Suprapubic skin (tissue), 3 donors: ENCODE measurements at regions not wholly inside any gene's neighbourhood (a gene's known extent, or its start where the extent isn't known, plus 50 kb on each side); places are given as distances from the start of the nearest gene placed in this dataset.

Experiments used
- POLR2A ChIP-seq, 2 donors: fragments of 450-650 bp; IDR thresholded peaks; one replicate each; pipeline ENCODE4 v1.6.1; 2017; ENCODE audit warnings: antibody characterized with exemption in 2 of 2, mild to moderate bottlenecking in 2 of 2, moderate library complexity in 2 of 2
- TF ChIP-seq, protein P1 (sequence below), 2 donors: fragments of 200-600 bp in 1 of 2; fragments of 450-650 bp in 1 of 2; sonication (generic) in 1 of 2; IDR thresholded peaks; one replicate each; pipeline ENCODE4 v1.5.1; 2016 to 2019; ENCODE audit warnings: antibody characterized with exemption in 2 of 2, mild to moderate bottlenecking in 1 of 2, moderate library complexity in 1 of 2

DNA sequence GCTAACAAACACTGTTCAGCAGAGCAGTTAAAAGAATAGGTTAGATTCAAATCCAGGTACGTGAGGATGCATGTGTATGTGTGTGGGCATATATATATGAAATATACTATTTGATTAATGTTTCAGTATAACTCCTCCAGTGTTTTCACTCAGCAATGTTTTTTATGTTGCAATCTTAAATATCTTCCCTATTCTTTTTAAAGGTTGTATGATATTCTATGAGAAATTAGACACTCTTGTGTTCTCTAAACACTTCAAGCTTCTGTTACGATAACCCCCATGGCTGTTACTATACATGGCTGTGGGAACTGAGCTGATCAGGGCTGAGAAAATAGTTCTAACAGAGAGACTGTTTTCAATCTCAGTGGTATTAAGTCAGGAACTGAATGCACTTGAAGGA is 421.0 kb downstream of the CBLN4 start:
- TF ChIP-seq, protein P1, sequence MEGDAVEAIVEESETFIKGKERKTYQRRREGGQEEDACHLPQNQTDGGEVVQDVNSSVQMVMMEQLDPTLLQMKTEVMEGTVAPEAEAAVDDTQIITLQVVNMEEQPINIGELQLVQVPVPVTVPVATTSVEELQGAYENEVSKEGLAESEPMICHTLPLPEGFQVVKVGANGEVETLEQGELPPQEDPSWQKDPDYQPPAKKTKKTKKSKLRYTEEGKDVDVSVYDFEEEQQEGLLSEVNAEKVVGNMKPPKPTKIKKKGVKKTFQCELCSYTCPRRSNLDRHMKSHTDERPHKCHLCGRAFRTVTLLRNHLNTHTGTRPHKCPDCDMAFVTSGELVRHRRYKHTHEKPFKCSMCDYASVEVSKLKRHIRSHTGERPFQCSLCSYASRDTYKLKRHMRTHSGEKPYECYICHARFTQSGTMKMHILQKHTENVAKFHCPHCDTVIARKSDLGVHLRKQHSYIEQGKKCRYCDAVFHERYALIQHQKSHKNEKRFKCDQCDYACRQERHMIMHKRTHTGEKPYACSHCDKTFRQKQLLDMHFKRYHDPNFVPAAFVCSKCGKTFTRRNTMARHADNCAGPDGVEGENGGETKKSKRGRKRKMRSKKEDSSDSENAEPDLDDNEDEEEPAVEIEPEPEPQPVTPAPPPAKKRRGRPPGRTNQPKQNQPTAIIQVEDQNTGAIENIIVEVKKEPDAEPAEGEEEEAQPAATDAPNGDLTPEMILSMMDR (IDR thresholded peaks at IDR 0.05): no peak
- TF ChIP-seq POLR2A (IDR thresholded peaks at IDR 0.05): no peak
